ENCODE measurements at regions not wholly inside any gene's neighbourhood (a gene's known extent, or its start where the extent isn't known, plus 50 kb on each side); places are given as distances from the start of the nearest gene placed in this dataset.

GRCh38 chr18:44181951-44182747 is 498.5 kb upstream of the SETBP1 start:
- DNase-seq, result no peak
- H3K9ac ChIP-seq (ENCODE audit: insufficient read depth in 1 of 2, low read length in 2 of 2), result no peak overlapping the region
- H3K36me3 ChIP-seq (ENCODE audit: control insufficient read depth in 4 of 4, insufficient read depth in 4 of 4, low read length in 4 of 4), result no peaks in the 10 kb centered on the region
- no peak for ATAC-seq (ENCODE audit: insufficient read depth, low FRiP score)
- no peak overlapping the region for H3K4me3 ChIP-seq
- H3K4me1 ChIP-seq (ENCODE audit: control insufficient read depth in 5 of 5, insufficient read depth in 5 of 5, low read length in 5 of 5), result peaks cover 0 to 3% (median 0%) of the 10 kb centered on the region in 5 donors
- H3K27ac ChIP-seq (ENCODE audit: low read depth in 1 of 2, low read length in 1 of 2), result no peak overlapping the region
- 77 to 88% methylated on average over 3 of the region's 3 CpGs for WGBS, 2 donors
- no peaks in the 10 kb centered on the region for H3K27me3 ChIP-seq (ENCODE audit: control insufficient read depth in 3 of 3, insufficient read depth in 3 of 3, low read length in 2 of 3)
- H3K9me3 ChIP-seq (ENCODE audit: control insufficient read depth in 4 of 4, insufficient read depth in 3 of 4, low read length in 3 of 4), result no peaks in the 10 kb centered on the region
- TF ChIP-seq, protein P1, sequence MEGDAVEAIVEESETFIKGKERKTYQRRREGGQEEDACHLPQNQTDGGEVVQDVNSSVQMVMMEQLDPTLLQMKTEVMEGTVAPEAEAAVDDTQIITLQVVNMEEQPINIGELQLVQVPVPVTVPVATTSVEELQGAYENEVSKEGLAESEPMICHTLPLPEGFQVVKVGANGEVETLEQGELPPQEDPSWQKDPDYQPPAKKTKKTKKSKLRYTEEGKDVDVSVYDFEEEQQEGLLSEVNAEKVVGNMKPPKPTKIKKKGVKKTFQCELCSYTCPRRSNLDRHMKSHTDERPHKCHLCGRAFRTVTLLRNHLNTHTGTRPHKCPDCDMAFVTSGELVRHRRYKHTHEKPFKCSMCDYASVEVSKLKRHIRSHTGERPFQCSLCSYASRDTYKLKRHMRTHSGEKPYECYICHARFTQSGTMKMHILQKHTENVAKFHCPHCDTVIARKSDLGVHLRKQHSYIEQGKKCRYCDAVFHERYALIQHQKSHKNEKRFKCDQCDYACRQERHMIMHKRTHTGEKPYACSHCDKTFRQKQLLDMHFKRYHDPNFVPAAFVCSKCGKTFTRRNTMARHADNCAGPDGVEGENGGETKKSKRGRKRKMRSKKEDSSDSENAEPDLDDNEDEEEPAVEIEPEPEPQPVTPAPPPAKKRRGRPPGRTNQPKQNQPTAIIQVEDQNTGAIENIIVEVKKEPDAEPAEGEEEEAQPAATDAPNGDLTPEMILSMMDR (IDR thresholded peaks at IDR 0.05; ENCODE audit: control extremely low read depth, extremely low read depth), result no peak

- no peak for DNase-seq
- 82 to 91% methylated on average over 3 of the region's 3 CpGs for WGBS, 2 donors
These were observed 494.7 kb upstream of the SETBP1 start for GRCh38 chr18:44186001-44186400.

GRCh38 chr18:44187090-44187489 is 493.6 kb upstream of the SETBP1 start:
- ATAC-seq (ENCODE audit: insufficient read depth, low FRiP score) (no peak), DNase-seq (peak in 1 of 3 donors; percentile 13)
- 70 to 86% methylated on average over 2 of the region's 2 CpGs for WGBS, 2 donors
- H3K4me1 ChIP-seq (ENCODE audit: control insufficient read depth in 5 of 5, insufficient read depth in 5 of 5, low read length in 5 of 5), result no peaks in the 10 kb centered on the region
- H3K9me3 ChIP-seq (ENCODE audit: control insufficient read depth in 4 of 4, insufficient read depth in 3 of 4, low read length in 3 of 4), result no peaks in the 10 kb centered on the region
- TF ChIP-seq, protein P1 (IDR thresholded peaks at IDR 0.05; ENCODE audit: control extremely low read depth, extremely low read depth), result no peak
- no peak overlapping the region for H3K9ac ChIP-seq (ENCODE audit: insufficient read depth in 1 of 2, low read length in 2 of 2)
- H3K27me3 ChIP-seq (ENCODE audit: control insufficient read depth in 3 of 3, insufficient read depth in 3 of 3, low read length in 2 of 3), result no peaks in the 10 kb centered on the region
- H3K36me3 ChIP-seq (ENCODE audit: control insufficient read depth in 4 of 4, insufficient read depth in 4 of 4, low read length in 4 of 4), result no peaks in the 10 kb centered on the region
- H3K27ac ChIP-seq (ENCODE audit: low read depth in 1 of 2, low read length in 1 of 2), result no peak overlapping the region
- H3K4me3 ChIP-seq, result no peak overlapping the region

More at GRCh38 chr18:44186001-44186400, 494.7 kb upstream of the SETBP1 start:
- no peaks in the 10 kb centered on the region for H3K36me3 ChIP-seq (ENCODE audit: control insufficient read depth in 4 of 4, insufficient read depth in 4 of 4, low read length in 4 of 4)
- TF ChIP-seq, protein P1 (IDR thresholded peaks at IDR 0.05; ENCODE audit: control extremely low read depth, extremely low read depth), result no peak
- no peak overlapping the region for H3K27ac ChIP-seq (ENCODE audit: low read depth in 1 of 2, low read length in 1 of 2)
- ATAC-seq (ENCODE audit: insufficient read depth, low FRiP score), result no peak
- no peak overlapping the region for H3K9ac ChIP-seq (ENCODE audit: insufficient read depth in 1 of 2, low read length in 2 of 2)
- no peaks in the 10 kb centered on the region for H3K9me3 ChIP-seq (ENCODE audit: control insufficient read depth in 4 of 4, insufficient read depth in 3 of 4, low read length in 3 of 4)
- H3K27me3 ChIP-seq (ENCODE audit: control insufficient read depth in 3 of 3, insufficient read depth in 3 of 3, low read length in 2 of 3), result no peaks in the 10 kb centered on the region
- H3K4me3 ChIP-seq, result no peak overlapping the region
- no peaks in the 10 kb centered on the region for H3K4me1 ChIP-seq (ENCODE audit: control insufficient read depth in 5 of 5, insufficient read depth in 5 of 5, low read length in 5 of 5)

Measured in lung (tissue), 11 donors.